ENCODE measurements at regions not wholly inside any gene's neighbourhood (a gene's known extent, or its start where the extent isn't known, plus 50 kb on each side); places are given as distances from the start of the nearest gene placed in this dataset.
A peak's percentile ranks its signal among the peaks of the same experiment; 100 is the strongest.
"Not testable (repeated sequence)": the region's sequence is repeated elsewhere in the genome, so short reads cannot be mapped to it uniquely, and the experiment has no call there.

DNA sequence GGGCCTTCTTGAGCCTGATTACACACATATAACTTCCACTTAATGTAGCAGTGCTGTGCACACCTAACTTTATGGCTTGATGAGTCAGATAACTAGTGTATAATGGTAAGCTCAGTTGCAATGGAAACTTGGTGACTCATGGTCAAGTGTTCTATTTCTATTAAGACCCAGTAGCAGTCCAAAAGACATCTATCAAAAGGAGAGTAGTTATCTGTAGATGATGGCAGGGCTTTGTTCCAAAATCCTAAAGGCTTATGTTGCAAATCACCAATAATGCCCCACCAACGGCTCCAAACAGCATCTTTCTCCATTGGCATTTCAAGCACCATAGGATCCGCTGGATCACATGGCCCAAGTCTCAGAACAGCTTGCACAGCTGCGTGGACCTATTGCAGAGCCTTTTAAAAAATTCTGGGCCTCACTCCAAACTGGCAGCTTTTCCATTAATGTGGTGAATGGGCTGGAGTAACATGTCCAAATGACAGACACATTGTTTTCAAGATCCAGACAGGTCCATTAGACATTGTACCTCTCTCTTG lies 566.8 kb upstream of the USP24 start:
- H3K27ac ChIP-seq (ENCODE audit: low read depth, low read length) = peak overlapping the region; percentile 48

DNA sequence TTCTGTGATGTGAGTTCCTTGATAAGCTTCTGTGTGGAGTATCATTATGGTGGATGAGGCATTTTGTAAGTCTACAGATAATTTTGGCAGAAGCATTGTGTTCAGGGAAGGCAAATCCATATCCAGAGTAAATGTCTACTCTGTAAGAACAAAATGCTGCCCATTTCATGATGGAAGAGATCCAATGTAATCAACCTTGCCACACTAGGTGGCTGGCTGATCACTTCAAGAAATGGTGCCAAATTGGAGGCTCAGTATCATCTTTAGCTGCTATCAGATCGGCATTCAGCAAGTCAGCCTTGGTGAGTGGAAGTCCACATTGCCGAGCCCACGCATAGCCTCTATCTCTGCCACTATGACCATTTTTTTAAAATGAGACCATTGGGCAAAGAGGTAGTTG lies 565.8 kb upstream of the USP24 start:
- H3K4me1 ChIP-seq (ENCODE audit: control insufficient read depth, insufficient read depth, low read length) = peaks cover 5% of the 10 kb centered on the region
- H3K27ac ChIP-seq (ENCODE audit: low read depth, low read length) = no peak overlapping the region
- H3K36me3 ChIP-seq (ENCODE audit: control insufficient read depth, insufficient read depth, low read length) = no peaks in the 10 kb centered on the region
- H3K9ac ChIP-seq (ENCODE audit: low read length) = no peak overlapping the region
- no peak overlapping the region for H3K4me3 ChIP-seq (ENCODE audit: low read length)
- no peaks in the 10 kb centered on the region for H3K27me3 ChIP-seq (ENCODE audit: control insufficient read depth, insufficient read depth, low read length)

More for the DNA sequence above, 566.8 kb upstream of the USP24 start:
- Histone ChIP-seq H3K4me1 (ENCODE audit: control insufficient read depth, insufficient read depth, low read length) (peaks cover 5% of the 10 kb centered on the region), H3K4me3 (ENCODE audit: low read length) (no peak overlapping the region), H3K36me3 (ENCODE audit: control insufficient read depth, insufficient read depth, low read length) (no peaks in the 10 kb centered on the region), H3K27me3 (ENCODE audit: control insufficient read depth, insufficient read depth, low read length) (no peaks in the 10 kb centered on the region), H3K9ac (ENCODE audit: low read length) (no peak overlapping the region)

DNA sequence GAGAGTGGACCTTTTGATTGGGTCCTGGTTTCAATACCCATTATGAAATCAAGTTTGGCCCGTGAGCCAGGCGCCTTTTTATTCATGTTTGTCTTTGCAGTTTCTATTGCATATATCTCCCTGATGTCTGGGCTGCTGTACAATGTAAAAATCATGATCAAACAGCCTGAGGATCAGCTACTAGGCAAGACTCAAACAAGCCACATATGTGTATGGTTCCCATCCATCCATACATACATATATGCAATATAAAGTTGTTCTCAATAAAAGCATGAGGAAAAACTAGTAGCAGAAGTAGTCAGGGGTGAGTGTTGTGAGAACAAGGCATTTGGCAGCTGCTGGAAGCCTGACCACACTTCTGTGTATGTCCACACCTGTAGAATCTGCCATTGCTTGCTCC lies 562.4 kb upstream of the USP24 start:
- peaks cover 5% of the 10 kb centered on the region for H3K4me1 ChIP-seq (ENCODE audit: control insufficient read depth, insufficient read depth, low read length)
- no peak overlapping the region for H3K9ac ChIP-seq (ENCODE audit: low read length)
- H3K27me3 ChIP-seq (ENCODE audit: control insufficient read depth, insufficient read depth, low read length) = no peaks in the 10 kb centered on the region
- no peak overlapping the region for H3K27ac ChIP-seq (ENCODE audit: low read depth, low read length)
- no peak overlapping the region for H3K4me3 ChIP-seq (ENCODE audit: low read length)
- no peaks in the 10 kb centered on the region for H3K36me3 ChIP-seq (ENCODE audit: control insufficient read depth, insufficient read depth, low read length)

DNA sequence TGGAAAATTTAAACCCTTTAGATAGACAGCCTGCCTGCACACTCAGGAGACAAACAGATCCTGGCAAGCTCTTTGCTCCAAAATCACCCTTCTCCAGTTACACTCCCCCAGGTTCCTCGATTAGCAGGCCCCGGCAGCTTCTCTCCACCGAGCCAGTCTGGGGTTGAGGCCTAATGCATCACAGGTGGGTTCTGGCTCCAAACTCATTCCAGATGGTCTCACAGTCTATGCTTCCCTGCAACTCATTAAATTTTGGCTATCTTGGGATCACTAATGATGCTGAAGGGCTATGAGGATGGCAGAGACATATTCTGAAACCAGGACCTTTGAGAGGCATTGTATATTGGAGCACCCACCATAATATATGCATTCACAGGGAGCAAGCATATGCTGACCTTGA lies 559.8 kb upstream of the USP24 start:
- Histone ChIP-seq H3K27me3 (ENCODE audit: control insufficient read depth, insufficient read depth, low read length) (no peaks in the 10 kb centered on the region), H3K9ac (ENCODE audit: low read length) (no peak overlapping the region), H3K4me3 (ENCODE audit: low read length) (no peak overlapping the region), H3K36me3 (ENCODE audit: control insufficient read depth, insufficient read depth, low read length) (no peaks in the 10 kb centered on the region), H3K4me1 (ENCODE audit: control insufficient read depth, insufficient read depth, low read length) (no peaks in the 10 kb centered on the region), H3K27ac (ENCODE audit: low read depth, low read length) (no peak overlapping the region)

DNA sequence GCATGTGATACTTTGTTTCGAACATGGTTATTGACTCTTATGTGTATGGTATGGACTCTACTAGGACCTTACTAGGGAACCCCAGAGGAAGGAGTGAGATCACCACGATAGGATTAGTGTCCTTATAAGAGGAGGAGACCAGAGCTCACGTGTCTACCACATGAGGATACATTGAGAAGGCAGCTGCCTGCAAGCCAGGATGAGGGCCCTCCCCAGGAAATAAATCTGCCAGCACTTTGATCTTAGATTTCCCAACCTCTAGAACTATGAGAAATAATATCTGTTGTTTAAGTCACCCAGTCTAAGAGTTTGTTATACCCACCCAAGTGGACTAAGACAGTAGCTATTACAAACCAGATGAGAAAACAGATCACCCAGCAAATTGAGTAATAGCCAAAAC lies 559.3 kb upstream of the USP24 start:
- Histone ChIP-seq H3K27ac (ENCODE audit: low read depth, low read length) (no peak overlapping the region), H3K9ac (ENCODE audit: low read length) (no peak overlapping the region), H3K4me3 (ENCODE audit: low read length) (no peak overlapping the region), H3K27me3 (ENCODE audit: control insufficient read depth, insufficient read depth, low read length) (no peaks in the 10 kb centered on the region), H3K36me3 (ENCODE audit: control insufficient read depth, insufficient read depth, low read length) (no peaks in the 10 kb centered on the region), H3K4me1 (ENCODE audit: control insufficient read depth, insufficient read depth, low read length) (no peaks in the 10 kb centered on the region)

DNA sequence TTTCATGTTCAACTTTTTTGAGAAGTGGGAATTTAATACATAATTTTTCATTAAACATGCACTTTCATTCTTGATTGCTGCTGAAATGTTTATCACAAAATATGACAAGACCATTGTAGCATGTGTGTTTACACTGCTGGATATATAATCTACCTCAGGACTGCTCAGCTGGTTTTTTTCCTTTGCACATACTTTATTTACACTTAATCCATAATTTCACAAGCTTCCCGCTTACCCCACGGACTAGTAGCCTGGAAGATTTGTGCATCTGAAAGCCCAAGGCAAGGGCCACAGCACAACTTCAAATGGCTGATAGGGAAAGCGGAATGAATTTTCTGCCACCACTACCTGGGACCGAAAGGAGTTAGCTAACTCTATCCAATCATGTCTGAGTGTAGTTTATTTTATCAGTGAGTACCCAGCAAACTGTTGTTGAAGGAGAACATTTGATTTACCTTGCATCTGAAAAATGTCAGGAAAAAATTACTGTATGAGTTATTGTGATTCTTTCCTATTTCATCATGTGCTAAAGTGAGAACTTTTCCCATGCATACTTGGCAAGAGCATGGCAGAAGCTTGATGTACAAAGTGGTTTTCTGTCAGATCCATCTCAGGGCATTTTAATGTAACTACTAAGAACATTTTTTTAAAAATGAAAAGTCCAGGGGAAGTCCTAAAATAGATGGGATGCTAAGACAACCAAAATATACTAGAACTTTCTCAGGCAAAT lies 558.2 kb upstream of the USP24 start:
- no peaks in the 10 kb centered on the region for H3K4me1 ChIP-seq (ENCODE audit: control insufficient read depth, insufficient read depth, low read length)
- no peak overlapping the region for H3K9ac ChIP-seq (ENCODE audit: low read length)
- no peak overlapping the region for H3K4me3 ChIP-seq (ENCODE audit: low read length)
- no peaks in the 10 kb centered on the region for H3K36me3 ChIP-seq (ENCODE audit: control insufficient read depth, insufficient read depth, low read length)
- no peak overlapping the region for H3K27ac ChIP-seq (ENCODE audit: low read depth, low read length)
- H3K27me3 ChIP-seq (ENCODE audit: control insufficient read depth, insufficient read depth, low read length) = no peaks in the 10 kb centered on the region

DNA sequence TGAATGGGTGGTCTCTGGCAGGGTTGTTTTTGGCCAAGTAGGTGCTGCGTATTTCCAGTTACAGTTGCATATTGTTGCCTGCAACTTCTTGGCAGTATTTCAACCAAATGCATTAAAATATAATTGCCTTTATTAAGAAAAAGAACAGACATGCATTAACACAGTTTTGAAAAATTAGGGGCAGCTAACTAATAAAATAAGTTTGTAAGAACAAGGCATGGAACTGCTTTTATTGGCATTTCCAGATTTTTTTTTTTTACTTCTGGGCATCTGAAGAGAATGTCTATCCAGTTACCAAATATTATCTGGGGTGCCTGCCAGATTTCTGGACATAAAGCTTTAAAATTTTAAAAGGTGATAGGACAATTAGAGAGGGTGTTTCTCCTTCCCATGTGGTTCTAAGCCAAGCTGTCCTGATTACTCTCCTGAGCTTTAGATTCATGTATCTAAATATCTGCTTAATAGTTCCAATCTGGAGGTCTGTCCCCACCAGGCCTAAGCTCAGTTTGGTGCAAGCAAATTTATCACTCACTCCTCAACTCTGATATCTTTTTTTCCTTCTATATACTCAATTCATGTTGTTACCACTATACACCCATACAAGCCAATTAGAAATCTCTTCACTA lies 553.3 kb upstream of the USP24 start:
- H3K36me3 ChIP-seq (ENCODE audit: control insufficient read depth, insufficient read depth, low read length) = no peaks in the 10 kb centered on the region
- H3K4me1 ChIP-seq (ENCODE audit: control insufficient read depth, insufficient read depth, low read length) = no peaks in the 10 kb centered on the region
- no peak overlapping the region for H3K4me3 ChIP-seq (ENCODE audit: low read length)
- H3K9ac ChIP-seq (ENCODE audit: low read length) = no peak overlapping the region
- H3K27me3 ChIP-seq (ENCODE audit: control insufficient read depth, insufficient read depth, low read length) = no peaks in the 10 kb centered on the region
- no peak overlapping the region for H3K27ac ChIP-seq (ENCODE audit: low read depth, low read length)

DNA sequence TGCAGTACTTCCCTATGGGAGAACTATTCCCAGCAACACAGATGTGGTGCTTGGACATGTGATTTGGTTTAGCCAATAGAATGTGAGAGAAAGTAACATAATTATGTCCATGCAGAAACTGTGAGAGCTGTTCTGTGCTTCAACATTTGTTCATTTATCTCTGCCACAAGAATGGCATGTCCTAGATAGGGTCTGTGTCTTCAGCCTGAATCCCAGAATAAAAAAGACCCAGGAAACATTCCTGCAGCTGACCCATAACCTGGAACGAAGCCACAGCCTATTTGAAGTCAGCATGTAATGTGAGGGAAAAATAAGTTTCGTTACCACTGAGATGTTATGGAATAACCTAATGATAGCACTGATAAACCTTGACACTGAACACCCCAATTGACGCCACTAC lies 552.0 kb upstream of the USP24 start:
- Histone ChIP-seq H3K27me3 (ENCODE audit: control insufficient read depth, insufficient read depth, low read length) (no peaks in the 10 kb centered on the region), H3K27ac (ENCODE audit: low read depth, low read length) (no peak overlapping the region), H3K4me3 (ENCODE audit: low read length) (no peak overlapping the region), H3K4me1 (ENCODE audit: control insufficient read depth, insufficient read depth, low read length) (no peaks in the 10 kb centered on the region), H3K36me3 (ENCODE audit: control insufficient read depth, insufficient read depth, low read length) (no peaks in the 10 kb centered on the region), H3K9ac (ENCODE audit: low read length) (no peak overlapping the region)

DNA sequence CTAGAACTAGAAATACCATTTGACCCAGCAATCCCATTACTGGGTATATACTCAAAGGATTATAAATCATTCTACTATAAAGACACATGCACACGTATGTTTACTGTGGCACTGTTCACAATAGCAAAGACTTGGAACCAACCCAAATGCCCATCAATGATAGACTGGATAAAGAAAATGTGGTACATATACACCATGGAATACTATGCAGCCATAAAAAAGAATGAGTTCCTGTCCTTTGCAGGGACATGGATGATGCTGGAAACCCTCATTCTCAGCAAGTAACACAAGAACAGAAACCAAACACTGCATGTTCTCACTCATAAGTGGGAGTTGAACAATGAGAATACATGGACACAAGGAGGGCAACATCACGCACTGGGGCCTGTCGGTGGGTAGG lies 550.3 kb upstream of the USP24 start:
- not testable (repeated sequence) for H3K4me1 ChIP-seq (ENCODE audit: control insufficient read depth, insufficient read depth, low read length); H3K4me3 ChIP-seq (ENCODE audit: low read length); H3K9ac ChIP-seq (ENCODE audit: low read length); H3K36me3 ChIP-seq (ENCODE audit: control insufficient read depth, insufficient read depth, low read length); H3K27ac ChIP-seq (ENCODE audit: low read depth, low read length); H3K27me3 ChIP-seq (ENCODE audit: control insufficient read depth, insufficient read depth, low read length)

DNA sequence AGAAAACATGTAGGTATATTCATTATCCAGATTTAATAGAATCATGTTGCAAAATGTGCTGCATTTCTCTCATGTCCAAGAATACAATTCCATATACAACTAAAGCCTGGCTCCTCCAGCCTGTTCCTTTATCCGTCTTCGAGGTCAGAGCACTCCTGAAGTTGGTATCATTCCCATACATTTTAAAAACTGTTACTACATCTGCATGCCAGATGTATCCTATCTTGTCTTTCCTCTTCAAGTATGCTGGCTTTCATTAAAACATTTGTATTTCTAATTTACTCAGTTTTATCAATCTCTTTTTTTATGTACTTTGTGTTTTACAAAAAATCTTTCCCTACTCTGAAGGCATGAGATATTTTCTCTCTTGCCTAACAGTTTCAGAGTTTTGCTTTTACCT lies 536.6 kb upstream of the USP24 start:
- no peaks in the 10 kb centered on the region for H3K4me1 ChIP-seq (ENCODE audit: control insufficient read depth, insufficient read depth, low read length)
- H3K36me3 ChIP-seq (ENCODE audit: control insufficient read depth, insufficient read depth, low read length) = no peaks in the 10 kb centered on the region
- no peak overlapping the region for H3K4me3 ChIP-seq (ENCODE audit: low read length)
- no peak overlapping the region for H3K9ac ChIP-seq (ENCODE audit: low read length)
- no peaks in the 10 kb centered on the region for H3K27me3 ChIP-seq (ENCODE audit: control insufficient read depth, insufficient read depth, low read length)
- no peak overlapping the region for H3K27ac ChIP-seq (ENCODE audit: low read depth, low read length)

DNA sequence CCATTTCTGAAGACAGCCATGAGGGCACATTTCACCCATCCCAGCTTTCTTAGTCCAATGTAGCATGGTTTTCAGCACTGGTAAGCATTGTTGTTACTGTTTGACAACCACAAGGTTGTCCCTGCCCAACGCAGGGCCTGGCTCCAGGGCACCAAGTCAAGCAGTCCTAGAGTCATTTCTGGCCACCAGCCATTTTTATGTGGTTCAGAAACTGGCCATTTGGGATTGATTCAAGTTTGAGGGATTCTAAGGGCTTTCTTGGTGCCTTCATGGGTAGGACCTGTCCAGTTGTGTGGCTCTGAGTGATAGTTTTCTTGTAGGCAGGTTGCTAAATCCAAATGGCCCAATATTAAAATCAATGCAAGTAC lies 535.4 kb upstream of the USP24 start:
- Histone ChIP-seq H3K36me3 (ENCODE audit: control insufficient read depth, insufficient read depth, low read length) (no peaks in the 10 kb centered on the region), H3K27ac (ENCODE audit: low read depth, low read length) (no peak overlapping the region), H3K4me3 (ENCODE audit: low read length) (no peak overlapping the region), H3K27me3 (ENCODE audit: control insufficient read depth, insufficient read depth, low read length) (no peaks in the 10 kb centered on the region), H3K9ac (ENCODE audit: low read length) (no peak overlapping the region), H3K4me1 (ENCODE audit: control insufficient read depth, insufficient read depth, low read length) (no peaks in the 10 kb centered on the region)

DNA sequence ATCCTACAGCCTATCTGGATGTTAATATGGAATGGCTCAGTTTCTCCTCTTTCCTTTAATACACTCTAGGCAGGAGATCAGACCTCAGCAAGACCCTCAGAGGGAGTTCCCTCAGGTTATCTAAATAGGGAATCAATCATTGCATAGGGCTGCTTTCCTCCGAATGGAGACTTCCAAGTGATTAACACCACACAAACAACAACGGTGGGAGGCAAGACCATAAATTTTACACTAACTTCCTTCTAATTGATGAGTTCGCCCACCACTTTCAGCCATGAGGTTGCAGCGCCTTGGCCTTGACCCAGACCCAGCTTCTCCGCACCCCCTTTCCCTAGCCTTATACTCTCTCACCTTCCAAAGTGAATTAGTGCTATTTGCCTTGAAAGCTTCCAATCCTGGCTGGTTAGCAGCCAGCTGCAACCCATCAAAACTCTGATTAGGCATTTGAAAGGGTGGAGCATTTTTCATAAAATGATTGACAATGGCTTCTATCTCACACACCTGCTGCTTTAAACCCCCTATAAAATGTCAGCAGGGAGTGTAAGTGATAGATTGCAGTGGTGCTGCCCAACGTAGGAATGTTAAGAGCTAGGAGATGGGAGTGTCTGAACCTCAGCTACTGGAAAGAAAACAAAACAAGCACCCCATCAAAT lies 534.9 kb upstream of the USP24 start:
- no peak overlapping the region for H3K4me3 ChIP-seq (ENCODE audit: low read length)
- H3K27ac ChIP-seq (ENCODE audit: low read depth, low read length) = no peak overlapping the region
- H3K27me3 ChIP-seq (ENCODE audit: control insufficient read depth, insufficient read depth, low read length) = no peaks in the 10 kb centered on the region
- no peaks in the 10 kb centered on the region for H3K36me3 ChIP-seq (ENCODE audit: control insufficient read depth, insufficient read depth, low read length)
- no peaks in the 10 kb centered on the region for H3K4me1 ChIP-seq (ENCODE audit: control insufficient read depth, insufficient read depth, low read length)
- H3K9ac ChIP-seq (ENCODE audit: low read length) = no peak overlapping the region

All from rectal smooth muscle tissue (tissue), 1 donor.